Upper lobe of right lung (tissue), 1 donor: ENCODE measurements at regions not wholly inside any gene's neighbourhood (a gene's known extent, or its start where the extent isn't known, plus 50 kb on each side); places are given as distances from the start of the nearest gene placed in this dataset.
A peak's percentile ranks its signal among the peaks of the same experiment; 100 is the strongest.

Experiments used
- ATAC-seq: fragments of 200-7000 bp; cut with Tn5 transposase; one replicate; pipeline ENCODE4 v1.9.1; 2020; ENCODE audit warnings: mild to moderate bottlenecking, moderate library complexity
- DNase-seq: peaks from one replicate; pipeline ENCODE4 v3.0.0-alpha.2; 2020
- H3K27ac ChIP-seq: fragments of 200-600 bp; one replicate; pipeline ENCODE4 v1.8.0; 2022
- H3K27me3 ChIP-seq: fragments of 200-600 bp; one replicate; pipeline ENCODE4 v1.8.0; 2022; ENCODE audit warnings: mild to moderate bottlenecking
- H3K36me3 ChIP-seq: fragments of 200-600 bp; one replicate; pipeline ENCODE4 v1.8.0; 2022
- H3K4me1 ChIP-seq: fragments of 200-600 bp; one replicate; pipeline ENCODE4 v1.8.0; 2022
- H3K4me3 ChIP-seq: fragments of 200-600 bp; one replicate; pipeline ENCODE4 v1.8.0; 2022; ENCODE audit warnings: mild to moderate bottlenecking
- H3K9me3 ChIP-seq: fragments of 200-600 bp; one replicate; pipeline ENCODE4 v1.8.0; 2022
- CTCF ChIP-seq: fragments of 200-600 bp; IDR thresholded peaks from one replicate; pipeline ENCODE4 v1.8.0; 2022; ENCODE audit warnings: antibody characterized with exemption
- intact Hi-C: fragments of 100-400 bp; cut with DNase I; formaldehyde crosslinking; loops from one replicate; pipeline ENCODE4 v1.11.0; 2022
- donor health status: DM: no; HTN: yes; CAD: no; lungs with severe emphysema.

DNA sequence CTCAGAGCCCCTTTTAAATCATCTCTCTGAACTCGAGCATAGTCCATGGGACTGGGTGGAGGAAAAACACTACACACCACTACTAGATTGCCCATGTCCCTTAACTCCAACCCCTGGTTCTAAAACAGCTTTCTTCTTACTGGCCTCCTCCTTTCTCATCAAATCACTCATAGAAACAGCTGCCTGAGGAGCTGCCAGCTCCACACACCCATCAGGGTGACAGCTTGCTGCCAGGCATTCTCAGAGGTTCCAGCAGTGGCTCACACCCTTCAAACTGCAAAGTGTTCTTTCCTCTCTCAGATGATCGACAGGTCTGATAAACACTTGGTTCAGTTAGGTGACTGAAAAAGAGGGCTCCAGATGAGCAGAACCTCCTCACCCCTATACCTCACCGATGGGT, 543.0 kb upstream of the PLXNA2 start:
- Histone ChIP-seq H3K4me3 (no peak overlapping the region), H3K4me1 (no peaks in the 10 kb centered on the region), H3K36me3 (no peaks in the 10 kb centered on the region), H3K27me3 (no peaks in the 10 kb centered on the region), H3K27ac (no peak overlapping the region), H3K9me3 (no peaks in the 10 kb centered on the region)
- intact Hi-C loops = no loop called here
- ATAC-seq = no peak
- no peak for DNase-seq
- no peak for TF ChIP-seq CTCF

DNA sequence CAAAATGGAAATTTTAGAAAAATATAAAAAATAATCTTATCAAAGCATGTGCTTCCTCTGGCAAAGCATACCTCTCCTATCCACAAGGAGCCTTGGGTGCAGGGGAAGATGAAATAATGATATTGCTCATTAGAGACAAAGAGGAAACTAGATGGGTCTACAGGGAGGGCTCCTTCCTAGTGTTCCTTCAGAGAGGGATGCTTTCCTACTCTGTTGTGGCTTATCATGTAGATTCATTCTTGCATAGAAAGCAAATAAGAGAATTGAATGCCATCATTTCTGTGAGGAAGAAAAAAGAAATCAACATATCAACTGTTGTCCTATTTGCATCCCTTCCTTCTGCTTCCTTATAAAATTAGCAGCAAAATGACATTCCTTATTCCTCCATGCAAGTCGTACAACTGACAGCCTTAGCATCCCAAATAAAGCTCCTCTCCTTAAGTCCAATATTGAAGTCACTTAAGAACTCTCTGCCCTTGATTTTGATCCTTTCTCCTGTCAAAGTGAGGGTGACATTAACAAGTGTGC, 543.9 kb upstream of the PLXNA2 start:
- Histone ChIP-seq H3K27me3 (no peaks in the 10 kb centered on the region), H3K27ac (no peak overlapping the region), H3K9me3 (no peaks in the 10 kb centered on the region), H3K4me1 (no peaks in the 10 kb centered on the region), H3K36me3 (no peaks in the 10 kb centered on the region), H3K4me3 (no peak overlapping the region)
- no peak for DNase-seq
- intact Hi-C loops = no loop called here
- no peak for ATAC-seq
- no peak for TF ChIP-seq CTCF

GRCh38 chr1:208791456-208791855, 547.3 kb upstream of the PLXNA2 start:
- Histone ChIP-seq H3K4me3 (no peak overlapping the region), H3K9me3 (no peaks in the 10 kb centered on the region), H3K4me1 (no peaks in the 10 kb centered on the region), H3K27me3 (no peaks in the 10 kb centered on the region), H3K27ac (no peak overlapping the region), H3K36me3 (no peaks in the 10 kb centered on the region)
- DNase-seq = no peak
- peak; percentile 71 for ATAC-seq
- no peak for TF ChIP-seq CTCF
- intact Hi-C loops = no loop called here

DNA sequence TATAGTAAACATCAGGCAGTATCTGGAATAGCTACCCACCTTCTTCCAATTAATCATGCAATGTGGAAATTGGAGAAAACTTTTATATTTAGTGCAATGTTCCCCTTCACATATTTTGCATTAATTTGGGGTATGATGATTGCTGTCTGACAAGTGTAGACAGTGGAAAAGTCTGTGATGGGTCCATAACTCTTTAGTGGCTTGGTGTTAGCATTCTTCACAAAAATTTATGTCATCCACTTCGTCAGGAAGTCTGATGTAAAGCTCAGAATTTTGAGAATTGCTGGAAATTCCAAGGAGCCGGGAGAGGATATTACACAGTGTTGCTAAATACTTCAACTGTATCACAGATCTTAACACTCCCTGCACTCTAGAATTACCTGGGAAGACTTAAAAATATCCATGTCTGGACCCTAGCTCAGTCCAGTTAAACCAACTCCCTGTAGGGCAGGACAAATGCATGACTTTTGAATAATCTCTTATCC, 549.7 kb upstream of the PLXNA2 start:
- intact Hi-C loops = no loop called here
- ATAC-seq = no peak
- Histone ChIP-seq H3K27ac (no peak overlapping the region), H3K36me3 (no peaks in the 10 kb centered on the region), H3K27me3 (no peaks in the 10 kb centered on the region), H3K9me3 (no peaks in the 10 kb centered on the region), H3K4me1 (no peaks in the 10 kb centered on the region), H3K4me3 (no peak overlapping the region)
- TF ChIP-seq CTCF = no peak
- DNase-seq = no peak

- H3K4me1 ChIP-seq = no peaks in the 10 kb centered on the region
- intact Hi-C loops = no loop called here
- H3K27me3 ChIP-seq = no peaks in the 10 kb centered on the region
- ATAC-seq (no peak), DNase-seq (no peak)
- H3K36me3 ChIP-seq = no peaks in the 10 kb centered on the region
- no peak overlapping the region for H3K4me3 ChIP-seq
- TF ChIP-seq CTCF = no peak
- H3K9me3 ChIP-seq = no peaks in the 10 kb centered on the region
- H3K27ac ChIP-seq = no peak overlapping the region
These were observed 555.0 kb upstream of the PLXNA2 start for GRCh38 chr1:208799186-208799585.
